ENCODE measurements at regions not wholly inside any gene's neighbourhood (a gene's known extent, or its start where the extent isn't known, plus 50 kb on each side); places are given as distances from the start of the nearest gene placed in this dataset.

DNA sequence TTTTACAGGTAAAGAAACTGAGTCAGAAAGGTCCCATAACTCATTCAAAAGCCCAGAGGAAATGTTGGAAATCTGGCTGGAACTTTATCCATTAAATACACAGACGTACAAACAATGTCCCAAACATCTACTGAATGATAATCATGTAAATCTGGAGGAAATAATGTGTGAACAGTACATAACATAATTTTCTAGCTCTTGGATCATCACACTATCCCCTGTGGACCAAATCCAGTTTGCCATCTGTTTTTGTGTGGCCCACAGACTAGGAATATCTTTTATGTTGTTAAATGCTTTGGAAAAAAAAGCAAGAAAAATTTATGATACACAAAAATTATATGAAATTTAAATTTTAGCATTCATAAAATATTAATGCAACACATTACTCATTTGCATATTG, 389.9 kb upstream of the SOX9 start:
- TF ChIP-seq POLR2A (IDR thresholded peaks at IDR 0.05) (no peak), EP300 (IDR thresholded peaks at IDR 0.05) (no peak)
